GM12878 (cell line): ENCODE measurements at regions not wholly inside any gene's neighbourhood (a gene's known extent, or its start where the extent isn't known, plus 50 kb on each side); places are given as distances from the start of the nearest gene placed in this dataset.

ENCODE experiments used
- ATAC-seq: fragments of 200-7000 bp; cut with Tn5 transposase; 3 replicates; pipeline ENCODE4 v1.9.1; 2020; ENCODE audit warnings: mild to moderate bottlenecking, moderate library complexity
- BruUV-seq: library from RNA; stranded (reverse); fragments of 400-500 nt; replicated peaks from 2 replicates; lab custom pipeline; 2021; lab: Mats Ljungman, UMichigan
- CTCF ChIA-PET: fragments of 300-600 bp; sonication (Branson Sonifier 250); formaldehyde crosslinking; extraction: SDS; loops from one replicate; lab custom pipeline; 2021; ENCODE audit warnings: inconsistent platforms; lab: Yijun Ruan, JAX
- POLR2A ChIA-PET: fragments of 350-600 bp; formaldehyde crosslinking; extraction: SDS; loops from one replicate; lab custom pipeline; 2021; ENCODE audit warnings: inconsistent platforms; lab: Charles Lee
- RAD21 ChIA-PET: fragments of 300-600 bp; sonication (Branson Sonifier 250); formaldehyde crosslinking; loops from one replicate; lab custom pipeline; 2023; ENCODE audit warnings: antibody characterized with exemption; ENCODE audit not compliant: unreplicated experiment; lab: Charles Lee
- SMC1A ChIA-PET: fragments of 300-600 bp; sonication (Branson Sonifier 250); formaldehyde crosslinking; loops from one replicate; lab custom pipeline; 2023; ENCODE audit not compliant: unreplicated experiment, uncharacterized antibody; lab: Charles Lee
- DNase-seq: peaks from one replicate; pipeline ENCODE4 v3.0.0-alpha.2; 2011; ENCODE audit warnings: low read depth, low spot score
- FAIRE-seq: peaks from 3 replicates; lab custom pipeline; 2011; peaks lifted over from hg19 to GRCh38; lab: Jason Lieb, UNC
- H2AFZ ChIP-seq: 2 replicates; pipeline ENCODE4 v1.6.0; 2011; ENCODE audit warnings: low read depth, low read length, control low read depth; ENCODE audit not compliant: control insufficient read depth
- H3K27ac ChIP-seq: 2 replicates; pipeline ENCODE4 v1.5.1; 2011; ENCODE audit warnings: control low read depth; ENCODE audit not compliant: control insufficient read depth, insufficient read depth
- H3K27me3 ChIP-seq, 2 experiments: replicated peaks in 1 of 2; 2 replicates each; pipeline versions ENCODE4 v1.6.0 to v1.6.1; 2011; ENCODE audit warnings: low read length in 1 of 2; ENCODE audit not compliant: control insufficient read depth in 2 of 2, insufficient read depth in 2 of 2
- H3K36me3 ChIP-seq, 2 experiments: 2 replicates each; pipeline ENCODE4 v1.5.1; 2011; ENCODE audit warnings: low read length in 1 of 2; ENCODE audit not compliant: control insufficient read depth in 2 of 2, insufficient read depth in 2 of 2
- H3K4me1 ChIP-seq: 2 replicates; pipeline ENCODE4 v1.6.1; 2011; ENCODE audit warnings: mild to moderate bottlenecking, low read length, moderate library complexity, mixed read lengths; ENCODE audit not compliant: control insufficient read depth, insufficient read depth
- H3K4me2 ChIP-seq: 2 replicates; pipeline ENCODE4 v1.6.0; 2011; ENCODE audit warnings: control low read depth; ENCODE audit not compliant: control insufficient read depth, insufficient read depth
- H3K4me3 ChIP-seq: fragments of 200-600 bp; sonication (generic); 2 replicates; pipeline ENCODE4 v1.5.1; 2016
- H3K79me2 ChIP-seq: 2 replicates; pipeline ENCODE4 v1.6.0; 2011; ENCODE audit warnings: low read length; ENCODE audit not compliant: control insufficient read depth, insufficient read depth
- H3K9ac ChIP-seq: 2 replicates; pipeline ENCODE4 v1.8.0; 2011; ENCODE audit warnings: low read length, control low read depth, mixed read lengths; ENCODE audit not compliant: control insufficient read depth, insufficient read depth
- H3K9me3 ChIP-seq: replicated peaks from 3 replicates; pipeline ENCODE4 v1.5.1; 2011; ENCODE audit warnings: mild to moderate bottlenecking, low read length; ENCODE audit not compliant: control insufficient read depth, insufficient read depth
- H4K20me1 ChIP-seq: 2 replicates; pipeline ENCODE4 v1.6.0; 2011; ENCODE audit not compliant: control insufficient read depth, insufficient read depth
- CBFB ChIP-seq: IDR thresholded peaks from 2 replicates; pipeline ENCODE4 v1.6.1; 2016; ENCODE audit warnings: antibody characterized with exemption, low read depth
- HCFC1 ChIP-seq: fragments of 150-350 bp; IDR thresholded peaks from 2 replicates; pipeline ENCODE4 v1.6.1; 2014; ENCODE audit warnings: low read length
- JUND ChIP-seq: IDR thresholded peaks from 2 replicates; pipeline ENCODE4 v1.6.1; 2012; ENCODE audit warnings: low read depth, mild to moderate bottlenecking, low read length, improper control_type of control experiment, moderate library complexity
- KAT2A ChIP-seq: conservative IDR thresholded peaks from 2 replicates; pipeline ENCODE4 v1.6.1; 2011; ENCODE audit warnings: low read depth, low read length; ENCODE audit not compliant: control insufficient read depth
- MEF2A ChIP-seq: IDR thresholded peaks from 2 replicates; pipeline ENCODE4 v1.6.1; 2011; ENCODE audit warnings: low read depth, mild to moderate bottlenecking, low read length, moderate library complexity; ENCODE audit not compliant: insufficient read depth
- NBN ChIP-seq: fragments of 450-650 bp; IDR thresholded peaks from 2 replicates; pipeline ENCODE4 v1.6.1; 2016
- NFYA ChIP-seq: IDR thresholded peaks from 2 replicates; pipeline ENCODE4 v1.6.1; 2011; ENCODE audit warnings: low read depth, mild to moderate bottlenecking, low read length, improper control_type of control experiment, borderline replicate concordance
- RBBP5 ChIP-seq: fragments of 200-600 bp; sonication (generic); conservative IDR thresholded peaks from 2 replicates; pipeline ENCODE4 v1.6.1; 2016
- RUNX3 ChIP-seq: IDR thresholded peaks from 2 replicates; pipeline ENCODE4 v1.6.1; 2012; ENCODE audit warnings: low read length, inconsistent platforms
- SMAD5 ChIP-seq: IDR thresholded peaks from 2 replicates; pipeline ENCODE4 v1.6.1; 2016; ENCODE audit warnings: antibody characterized with exemption, low read depth
- SRF ChIP-seq, 2 experiments: IDR thresholded peaks; 2 replicates each; pipeline ENCODE4 v1.6.1; 2011; ENCODE audit warnings: low read depth in 2 of 2, low read length in 2 of 2, mild to moderate bottlenecking in 1 of 2, moderate library complexity in 1 of 2
- STAT3 ChIP-seq: IDR thresholded peaks from 2 replicates; pipeline ENCODE4 v1.6.1; 2011; ENCODE audit warnings: low read depth, low read length, improper control_type of control experiment
- TBL1XR1 ChIP-seq: IDR thresholded peaks from 2 replicates; pipeline ENCODE4 v1.6.1; 2012; ENCODE audit warnings: low read depth, low read length, improper control_type of control experiment
- ZNF274 ChIP-seq: IDR thresholded peaks from one replicate; pipeline ENCODE4 v1.8.0; 2011; ENCODE audit not compliant: insufficient read length, insufficient read depth
- in situ Hi-C: fragments of 300-500 bp; cut with MboI; formaldehyde crosslinking; loops from 9 replicates; pipeline ENCODE4 v1.14.3; 2018; ENCODE audit warnings: mixed read lengths
- intact Hi-C: fragments of 100-400 bp; cut with micrococcal nuclease; formaldehyde crosslinking; loops from one replicate; pipeline ENCODE4 v1.14.2; 2022; ENCODE audit not compliant: unreplicated experiment
- TF ChIP-seq, protein P1 (sequence below): fragments of 450-650 bp; IDR thresholded peaks from 2 replicates; pipeline ENCODE4 v1.6.1; 2018; ENCODE audit warnings: borderline replicate concordance, mild to moderate bottlenecking; ENCODE audit not compliant: partially characterized antibody
- TF ChIP-seq, protein P2 (sequence below): fragments of 450-650 bp; IDR thresholded peaks from 2 replicates; pipeline ENCODE4 v1.6.1; 2014; ENCODE audit warnings: mild to moderate bottlenecking
- TF ChIP-seq, protein P3 (sequence below): fragments of 450-650 bp; IDR thresholded peaks from 2 replicates; pipeline ENCODE4 v1.6.1; 2016; ENCODE audit warnings: mild to moderate bottlenecking, moderate library complexity, borderline replicate concordance

DNA sequence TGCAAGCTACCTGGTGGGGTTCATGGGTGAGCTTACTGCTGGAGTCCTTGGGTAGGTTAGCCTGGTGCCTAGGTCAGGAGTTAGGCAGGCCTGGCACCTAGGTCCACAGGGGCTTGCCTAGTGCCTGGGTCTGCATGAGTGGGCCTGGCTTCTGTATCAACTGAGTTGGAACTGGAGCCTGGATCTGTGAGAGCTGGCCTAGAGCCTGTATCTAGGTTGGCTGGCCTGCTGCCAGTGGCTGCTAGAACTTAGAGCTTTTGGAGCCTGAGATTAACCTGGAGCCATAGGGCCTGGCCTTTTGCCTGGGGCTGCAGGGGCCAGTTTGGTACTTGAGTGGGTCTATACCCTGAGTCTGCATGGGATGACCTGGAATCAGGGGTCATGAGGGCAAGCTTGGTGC lies 679.4 kb downstream of the NUP35 start:
- no peak overlapping the region for H3K9ac ChIP-seq
- no peaks in the 10 kb centered on the region for H3K27me3 ChIP-seq
- no peak overlapping the region for H3K4me2 ChIP-seq
- no peak for DNase-seq
- ChIA-PET CTCF (no interaction called here), SMC1A (no interaction called here), POLR2A (no interaction called here), RAD21 (no interaction called here)
- in situ Hi-C loops (no loop called here), intact Hi-C loops (no loop called here)
- no peaks in the 10 kb centered on the region for H3K79me2 ChIP-seq
- no peak overlapping the region for H3K27ac ChIP-seq
- H3K36me3 ChIP-seq = no peaks in the 10 kb centered on the region
- TF ChIP-seq CBFB = no peak
- TF ChIP-seq, protein P1, sequence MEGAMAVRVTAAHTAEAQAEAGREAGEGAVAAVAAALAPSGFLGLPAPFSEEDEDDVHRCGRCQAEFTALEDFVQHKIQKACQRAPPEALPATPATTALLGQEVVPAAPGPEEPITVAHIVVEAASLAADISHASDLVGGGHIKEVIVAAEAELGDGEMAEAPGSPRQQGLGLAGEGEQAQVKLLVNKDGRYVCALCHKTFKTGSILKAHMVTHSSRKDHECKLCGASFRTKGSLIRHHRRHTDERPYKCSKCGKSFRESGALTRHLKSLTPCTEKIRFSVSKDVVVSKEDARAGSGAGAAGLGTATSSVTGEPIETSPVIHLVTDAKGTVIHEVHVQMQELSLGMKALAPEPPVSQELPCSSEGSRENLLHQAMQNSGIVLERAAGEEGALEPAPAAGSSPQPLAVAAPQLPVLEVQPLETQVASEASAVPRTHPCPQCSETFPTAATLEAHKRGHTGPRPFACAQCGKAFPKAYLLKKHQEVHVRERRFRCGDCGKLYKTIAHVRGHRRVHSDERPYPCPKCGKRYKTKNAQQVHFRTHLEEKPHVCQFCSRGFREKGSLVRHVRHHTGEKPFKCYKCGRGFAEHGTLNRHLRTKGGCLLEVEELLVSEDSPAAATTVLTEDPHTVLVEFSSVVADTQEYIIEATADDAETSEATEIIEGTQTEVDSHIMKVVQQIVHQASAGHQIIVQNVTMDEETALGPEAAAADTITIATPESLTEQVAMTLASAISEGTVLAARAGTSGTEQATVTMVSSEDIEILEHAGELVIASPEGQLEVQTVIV = no peak
- no peak for TF ChIP-seq TBL1XR1
- no peak for TF ChIP-seq SRF (IDR thresholded peaks at IDR 0.05; ENCODE audit: low read depth in 2 of 2, low read length in 2 of 2)
- TF ChIP-seq, protein P2, sequence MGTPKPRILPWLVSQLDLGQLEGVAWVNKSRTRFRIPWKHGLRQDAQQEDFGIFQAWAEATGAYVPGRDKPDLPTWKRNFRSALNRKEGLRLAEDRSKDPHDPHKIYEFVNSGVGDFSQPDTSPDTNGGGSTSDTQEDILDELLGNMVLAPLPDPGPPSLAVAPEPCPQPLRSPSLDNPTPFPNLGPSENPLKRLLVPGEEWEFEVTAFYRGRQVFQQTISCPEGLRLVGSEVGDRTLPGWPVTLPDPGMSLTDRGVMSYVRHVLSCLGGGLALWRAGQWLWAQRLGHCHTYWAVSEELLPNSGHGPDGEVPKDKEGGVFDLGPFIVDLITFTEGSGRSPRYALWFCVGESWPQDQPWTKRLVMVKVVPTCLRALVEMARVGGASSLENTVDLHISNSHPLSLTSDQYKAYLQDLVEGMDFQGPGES = no peak
- TF ChIP-seq SMAD5 = no peak
- no peak for TF ChIP-seq RUNX3
- no peak for TF ChIP-seq NBN
- no peak for TF ChIP-seq ZNF274
- no peak for TF ChIP-seq HCFC1
- no peak for TF ChIP-seq NFYA
- TF ChIP-seq, protein P3, sequence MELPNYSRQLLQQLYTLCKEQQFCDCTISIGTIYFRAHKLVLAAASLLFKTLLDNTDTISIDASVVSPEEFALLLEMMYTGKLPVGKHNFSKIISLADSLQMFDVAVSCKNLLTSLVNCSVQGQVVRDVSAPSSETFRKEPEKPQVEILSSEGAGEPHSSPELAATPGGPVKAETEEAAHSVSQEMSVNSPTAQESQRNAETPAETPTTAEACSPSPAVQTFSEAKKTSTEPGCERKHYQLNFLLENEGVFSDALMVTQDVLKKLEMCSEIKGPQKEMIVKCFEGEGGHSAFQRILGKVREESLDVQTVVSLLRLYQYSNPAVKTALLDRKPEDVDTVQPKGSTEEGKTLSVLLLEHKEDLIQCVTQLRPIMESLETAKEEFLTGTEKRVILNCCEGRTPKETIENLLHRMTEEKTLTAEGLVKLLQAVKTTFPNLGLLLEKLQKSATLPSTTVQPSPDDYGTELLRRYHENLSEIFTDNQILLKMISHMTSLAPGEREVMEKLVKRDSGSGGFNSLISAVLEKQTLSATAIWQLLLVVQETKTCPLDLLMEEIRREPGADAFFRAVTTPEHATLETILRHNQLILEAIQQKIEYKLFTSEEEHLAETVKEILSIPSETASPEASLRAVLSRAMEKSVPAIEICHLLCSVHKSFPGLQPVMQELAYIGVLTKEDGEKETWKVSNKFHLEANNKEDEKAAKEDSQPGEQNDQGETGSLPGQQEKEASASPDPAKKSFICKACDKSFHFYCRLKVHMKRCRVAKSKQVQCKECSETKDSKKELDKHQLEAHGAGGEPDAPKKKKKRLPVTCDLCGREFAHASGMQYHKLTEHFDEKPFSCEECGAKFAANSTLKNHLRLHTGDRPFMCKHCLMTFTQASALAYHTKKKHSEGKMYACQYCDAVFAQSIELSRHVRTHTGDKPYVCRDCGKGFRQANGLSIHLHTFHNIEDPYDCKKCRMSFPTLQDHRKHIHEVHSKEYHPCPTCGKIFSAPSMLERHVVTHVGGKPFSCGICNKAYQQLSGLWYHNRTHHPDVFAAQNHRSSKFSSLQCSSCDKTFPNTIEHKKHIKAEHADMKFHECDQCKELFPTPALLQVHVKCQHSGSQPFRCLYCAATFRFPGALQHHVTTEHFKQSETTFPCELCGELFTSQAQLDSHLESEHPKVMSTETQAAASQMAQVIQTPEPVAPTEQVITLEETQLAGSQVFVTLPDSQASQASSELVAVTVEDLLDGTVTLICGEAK = no peak
- TF ChIP-seq STAT3 = no peak
- no peak for TF ChIP-seq KAT2A
- no peak for TF ChIP-seq MEF2A
- no peak for TF ChIP-seq RBBP5
- TF ChIP-seq JUND = no peak
- FAIRE-seq = no peak
- no TSS peak for BruUV-seq
- ATAC-seq = no peak
- H3K9me3 ChIP-seq = no peaks in the 10 kb centered on the region
- no peaks in the 10 kb centered on the region for H3K4me1 ChIP-seq
- no peak overlapping the region for H2AFZ ChIP-seq
- no peak overlapping the region for H3K4me3 ChIP-seq
- no peaks in the 10 kb centered on the region for H4K20me1 ChIP-seq
